ENCODE measurements at regions not wholly inside any gene's neighbourhood (a gene's known extent, or its start where the extent isn't known, plus 50 kb on each side); places are given as distances from the start of the nearest gene placed in this dataset.

DNA sequence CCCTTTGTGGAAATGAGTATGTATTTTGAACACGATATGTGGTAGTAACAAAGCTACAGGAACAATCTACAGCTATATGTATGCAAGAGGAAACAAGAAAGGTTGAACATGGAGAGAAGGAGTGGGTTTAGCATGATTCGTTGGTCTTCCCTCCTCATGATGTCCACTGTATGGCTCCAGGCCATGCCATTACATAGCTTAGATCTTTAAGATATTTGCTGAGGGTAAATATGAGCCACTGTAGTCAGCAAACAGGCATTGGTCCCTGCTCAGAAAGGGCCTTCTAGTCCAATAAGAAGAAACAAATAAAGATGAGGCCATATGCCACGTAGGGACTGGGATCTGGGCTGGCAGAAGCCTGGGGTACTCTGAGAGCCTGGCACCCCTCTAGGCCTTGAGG, 543.2 kb upstream of the SGCD start:
- TF ChIP-seq, protein P1, sequence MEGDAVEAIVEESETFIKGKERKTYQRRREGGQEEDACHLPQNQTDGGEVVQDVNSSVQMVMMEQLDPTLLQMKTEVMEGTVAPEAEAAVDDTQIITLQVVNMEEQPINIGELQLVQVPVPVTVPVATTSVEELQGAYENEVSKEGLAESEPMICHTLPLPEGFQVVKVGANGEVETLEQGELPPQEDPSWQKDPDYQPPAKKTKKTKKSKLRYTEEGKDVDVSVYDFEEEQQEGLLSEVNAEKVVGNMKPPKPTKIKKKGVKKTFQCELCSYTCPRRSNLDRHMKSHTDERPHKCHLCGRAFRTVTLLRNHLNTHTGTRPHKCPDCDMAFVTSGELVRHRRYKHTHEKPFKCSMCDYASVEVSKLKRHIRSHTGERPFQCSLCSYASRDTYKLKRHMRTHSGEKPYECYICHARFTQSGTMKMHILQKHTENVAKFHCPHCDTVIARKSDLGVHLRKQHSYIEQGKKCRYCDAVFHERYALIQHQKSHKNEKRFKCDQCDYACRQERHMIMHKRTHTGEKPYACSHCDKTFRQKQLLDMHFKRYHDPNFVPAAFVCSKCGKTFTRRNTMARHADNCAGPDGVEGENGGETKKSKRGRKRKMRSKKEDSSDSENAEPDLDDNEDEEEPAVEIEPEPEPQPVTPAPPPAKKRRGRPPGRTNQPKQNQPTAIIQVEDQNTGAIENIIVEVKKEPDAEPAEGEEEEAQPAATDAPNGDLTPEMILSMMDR (IDR thresholded peaks at IDR 0.05; ENCODE audit: control insufficient read depth, extremely low read depth, insufficient read depth), result no peak
- no peak overlapping the region for H3K4me3 ChIP-seq (ENCODE audit: low read depth, low read length)
- DNase-seq (ENCODE audit: low read depth), result peak; percentile 22

DNA sequence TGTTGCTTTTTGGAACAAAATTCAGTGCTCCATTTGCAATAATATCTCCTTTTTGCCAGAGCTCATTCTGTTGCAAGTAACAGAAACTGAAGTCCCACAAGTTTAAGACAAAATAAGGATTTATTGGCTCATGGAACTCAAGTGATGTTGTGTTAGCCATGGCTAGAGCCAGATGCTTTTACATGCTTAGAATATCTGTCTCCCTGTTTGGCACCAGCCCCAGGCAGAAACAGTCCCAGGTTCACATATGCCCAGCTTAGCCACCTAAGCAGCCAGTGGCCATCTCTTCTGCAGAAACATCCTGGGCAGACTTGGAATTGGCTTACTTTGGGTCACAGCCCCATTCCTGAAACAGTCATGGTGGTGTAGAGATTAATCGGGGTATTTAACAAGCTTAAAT, 540.9 kb upstream of the SGCD start:
- no peak overlapping the region for H3K4me3 ChIP-seq (ENCODE audit: low read depth, low read length)
- TF ChIP-seq, protein P1 (IDR thresholded peaks at IDR 0.05; ENCODE audit: control insufficient read depth, extremely low read depth, insufficient read depth), result no peak
- DNase-seq (ENCODE audit: low read depth), result no peak

DNA sequence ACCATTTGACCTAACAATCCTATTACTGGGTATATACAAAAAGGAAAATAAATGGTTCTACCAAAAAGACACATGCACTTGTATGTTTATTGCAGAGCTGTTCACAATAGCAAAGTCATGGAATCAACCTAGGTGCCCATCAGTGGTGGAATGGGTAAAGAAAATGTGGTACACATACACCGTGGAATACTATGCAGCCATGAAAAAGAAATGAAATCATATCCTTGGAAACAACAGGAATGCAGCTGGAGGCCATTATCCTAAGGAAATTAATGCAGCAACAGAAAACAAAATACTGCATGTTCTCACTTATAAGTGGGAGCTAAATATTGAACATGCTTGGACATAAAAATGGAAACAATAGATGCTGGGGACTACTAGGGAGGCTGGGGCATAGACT, 534.1 kb upstream of the SGCD start:
- DNase-seq (ENCODE audit: low read depth), result no peak
- no peak overlapping the region for H3K4me3 ChIP-seq (ENCODE audit: low read depth, low read length)
- TF ChIP-seq, protein P1 (IDR thresholded peaks at IDR 0.05; ENCODE audit: control insufficient read depth, extremely low read depth, insufficient read depth), result no peak

DNA sequence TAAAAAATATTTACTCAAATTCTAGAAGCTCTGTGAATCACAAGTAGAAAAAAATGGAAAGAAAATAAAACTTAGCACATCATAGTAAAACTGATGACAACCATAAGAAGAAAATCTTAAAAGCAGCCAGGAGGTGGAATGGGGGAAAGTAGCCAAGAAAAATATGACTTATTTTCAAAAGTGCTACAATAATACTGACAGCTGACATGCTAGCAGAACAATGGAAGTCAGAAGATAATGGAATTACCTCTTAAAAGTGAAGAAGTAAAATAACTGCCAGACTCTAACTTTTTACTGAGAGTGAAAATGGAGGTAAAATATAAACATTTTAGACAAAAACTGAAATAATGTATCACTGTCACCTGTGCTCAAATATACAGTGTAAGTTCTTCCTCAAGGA, 532.2 kb upstream of the SGCD start:
- TF ChIP-seq, protein P1 (IDR thresholded peaks at IDR 0.05; ENCODE audit: control insufficient read depth, extremely low read depth, insufficient read depth), result no peak
- no peak for DNase-seq (ENCODE audit: low read depth)
- H3K4me3 ChIP-seq (ENCODE audit: low read depth, low read length), result no peak overlapping the region

DNA sequence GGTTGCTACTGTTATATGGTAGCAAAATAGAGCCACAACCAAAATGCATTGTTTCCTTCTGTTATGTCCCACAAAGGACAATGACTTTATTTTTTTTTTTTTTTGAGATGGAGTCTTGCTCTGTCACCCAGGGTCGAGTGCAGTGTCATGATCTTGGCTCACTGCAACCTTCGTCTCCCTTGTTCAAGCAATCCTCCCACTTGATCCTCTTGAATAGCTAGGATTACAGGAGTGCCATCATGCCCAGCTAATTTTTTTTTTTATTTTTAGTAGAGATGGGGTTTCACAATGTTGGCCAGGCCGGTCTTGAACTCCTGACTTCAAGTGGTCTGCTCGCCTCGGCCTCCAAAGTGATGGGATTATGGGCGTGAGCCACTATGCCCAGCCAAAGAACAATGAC, 527.7 kb upstream of the SGCD start:
- no peak for DNase-seq (ENCODE audit: low read depth)
- H3K4me3 ChIP-seq (ENCODE audit: low read depth, low read length), result no peak overlapping the region
- TF ChIP-seq, protein P1 (IDR thresholded peaks at IDR 0.05; ENCODE audit: control insufficient read depth, extremely low read depth, insufficient read depth), result no peak

DNA sequence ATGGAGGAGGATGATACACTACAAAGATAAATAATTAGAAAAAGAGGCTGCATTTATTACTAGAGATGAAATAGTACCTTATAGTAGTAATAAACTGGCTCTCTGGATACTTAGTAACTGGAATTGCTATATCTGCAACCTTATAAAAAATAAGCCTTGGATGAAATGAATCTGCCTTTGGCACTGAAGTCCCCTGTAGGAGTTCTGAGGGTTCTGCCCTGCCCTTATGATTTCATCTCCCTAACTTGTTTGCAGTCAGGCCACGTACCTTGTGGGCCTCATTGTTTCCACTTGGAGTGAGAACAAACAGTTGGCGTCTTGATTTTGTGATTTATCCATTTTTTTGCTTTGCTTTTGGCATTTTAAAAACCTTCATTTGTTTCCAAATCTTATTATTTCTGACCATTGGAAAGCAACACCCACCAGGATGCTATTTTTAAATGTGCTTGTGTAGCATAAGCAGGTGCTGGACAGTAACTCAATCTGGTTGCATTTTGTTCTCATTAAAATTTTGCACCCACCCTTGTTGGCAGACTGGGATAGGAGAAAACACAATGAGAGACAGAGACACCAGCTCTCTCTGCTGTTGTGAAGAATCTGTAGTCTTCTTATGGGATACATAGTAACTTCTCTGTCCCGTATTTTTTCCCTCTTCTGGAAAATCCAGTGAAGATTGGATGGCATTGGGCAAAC, 518.9 kb upstream of the SGCD start:
- TF ChIP-seq, protein P1 (IDR thresholded peaks at IDR 0.05; ENCODE audit: control insufficient read depth, extremely low read depth, insufficient read depth), result no peak
- DNase-seq (ENCODE audit: low read depth), result no peak
- no peak overlapping the region for H3K4me3 ChIP-seq (ENCODE audit: low read depth, low read length)

DNA sequence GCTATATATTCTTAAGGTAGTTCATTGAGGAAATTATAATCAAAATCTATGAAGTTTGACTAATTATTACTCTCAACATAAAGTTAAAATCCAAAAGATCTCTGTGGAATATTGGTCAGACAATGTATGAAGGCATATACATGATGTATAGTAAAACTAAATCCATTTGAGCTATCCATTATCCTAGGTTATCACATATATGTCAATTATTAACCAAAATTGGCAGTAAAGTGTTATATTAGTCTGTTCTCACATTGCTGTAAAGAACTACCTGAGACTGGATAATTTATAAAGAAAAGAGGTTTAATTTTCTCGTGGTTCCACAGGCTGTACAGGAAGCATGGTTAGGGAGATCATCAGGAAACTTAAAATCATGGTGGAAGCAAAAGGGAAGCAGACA, 511.7 kb upstream of the SGCD start:
- TF ChIP-seq, protein P1 (IDR thresholded peaks at IDR 0.05; ENCODE audit: control insufficient read depth, extremely low read depth, insufficient read depth), result no peak
- DNase-seq (ENCODE audit: low read depth), result no peak
- H3K4me3 ChIP-seq (ENCODE audit: low read depth, low read length), result no peak overlapping the region

Measured in LNCaP clone FGC (cell line).